B cell (primary cell): ENCODE measurements at regions not wholly inside any gene's neighbourhood (a gene's known extent, or its start where the extent isn't known, plus 50 kb on each side); places are given as distances from the start of the nearest gene placed in this dataset.

Source experiments
- ATAC-seq: fragments of 200-7000 bp; cut with Tn5 transposase; one replicate; pipeline ENCODE4 v1.10.0; 2021; ENCODE audit warnings: low read depth, mild to moderate bottlenecking, moderate number of reproducible peaks, moderate library complexity
- CTCF ChIA-PET: fragments of 350-600 bp; sonication (Branson Sonifier 250); formaldehyde crosslinking; loops from one replicate; lab custom pipeline; 2021; ENCODE audit warnings: antibody characterized with exemption, inconsistent platforms; lab: Charles Lee
- POLR2A ChIA-PET: fragments of 350-600 bp; sonication (Branson Sonifier 250); formaldehyde crosslinking; loops from one replicate; lab custom pipeline; 2021; ENCODE audit warnings: antibody characterized with exemption; lab: Charles Lee
- DNase-seq: peaks from one replicate; pipeline ENCODE4 v3.0.0; 2013
- H2AFZ ChIP-seq: 2 replicates; pipeline ENCODE4 v1.6.1; 2012; ENCODE audit warnings: mild to moderate bottlenecking, low read depth, low read length; ENCODE audit not compliant: insufficient read depth, poor library complexity, severe bottlenecking
- H3K27ac ChIP-seq, 2 donors: 1 replicate in 1 of 2; 2 replicates in 1 of 2; pipeline ENCODE4 v1.5.1; 2012 to 2013; ENCODE audit warnings: low read length in 2 of 2, mild to moderate bottlenecking in 2 of 2, moderate library complexity in 1 of 2
- H3K27me3 ChIP-seq, 4 experiments: fragments of 200-600 bp in 1 of 4; sonication (generic) in 1 of 4; replicated peaks in 1 of 4; 1 replicate in 2 of 4; 2 replicates in 2 of 4; pipeline versions ENCODE4 v1.6.1 to v1.7.0; 2013 to 2016; ENCODE audit warnings: low read length in 3 of 4, mild to moderate bottlenecking in 2 of 4, mixed read lengths in 1 of 4, moderate library complexity in 1 of 4; ENCODE audit not compliant: insufficient read depth in 4 of 4, control insufficient read depth in 3 of 4; ENCODE audit errors: control extremely low read depth in 1 of 4
- H3K36me3 ChIP-seq, 2 experiments: replicated peaks in 1 of 2; 1 replicate in 1 of 2; 2 replicates in 1 of 2; pipeline versions ENCODE4 v1.6.1 to v1.7.1; 2013; ENCODE audit warnings: low read length in 1 of 2; ENCODE audit not compliant: insufficient read depth in 2 of 2, control insufficient read depth in 1 of 2; ENCODE audit errors: control extremely low read depth in 1 of 2, extremely low read depth in 1 of 2
- H3K4me1 ChIP-seq, 2 donors: fragments of 200-600 bp in 1 of 2; sonication (generic) in 1 of 2; 1 replicate in 1 of 2; 2 replicates in 1 of 2; pipeline versions ENCODE4 v1.5.1 to v1.6.1; 2013 to 2017; ENCODE audit warnings: low read length in 2 of 2; ENCODE audit not compliant: control insufficient read depth in 2 of 2, insufficient read depth in 2 of 2
- H3K4me2 ChIP-seq: replicated peaks from 2 replicates; pipeline ENCODE3; 2012; ENCODE audit warnings: mild to moderate bottlenecking, low read depth, low read length; ENCODE audit not compliant: poor library complexity, severe bottlenecking
- H3K4me3 ChIP-seq, 5 experiments: fragments of 200-600 bp in 1 of 5; sonication (generic) in 1 of 5; 1 replicate in 3 of 5; 2 replicates in 2 of 5; pipeline versions ENCODE4 v1.5.1 to v1.7.0; 2011 to 2016; ENCODE audit warnings: low read length in 4 of 5, mild to moderate bottlenecking in 4 of 5, low read depth in 2 of 5, control low read depth in 1 of 5, moderate library complexity in 1 of 5; ENCODE audit not compliant: insufficient read depth in 1 of 5; ENCODE audit errors: control extremely low read depth in 1 of 5, extremely low read depth in 1 of 5
- H3K79me2 ChIP-seq: fragments of 200-600 bp; sonication (generic); one replicate; pipeline ENCODE4 v1.6.0; 2016; ENCODE audit warnings: low read length; ENCODE audit not compliant: control insufficient read depth, insufficient read depth
- H3K9ac ChIP-seq: fragments of 200-600 bp; sonication (generic); 2 replicates; pipeline ENCODE4 v1.6.1; 2017; ENCODE audit warnings: mild to moderate bottlenecking, low read length, moderate library complexity
- H3K9me3 ChIP-seq, 3 donors: one replicate each; pipeline versions ENCODE4 v1.6.1 to v1.7.1; 2013; ENCODE audit warnings: low read length in 2 of 3; ENCODE audit not compliant: control insufficient read depth in 2 of 3, insufficient read depth in 1 of 3; ENCODE audit errors: control extremely low read depth in 1 of 3
- H4K20me1 ChIP-seq: 2 replicates; pipeline ENCODE4 v1.6.0; 2012; ENCODE audit warnings: mild to moderate bottlenecking, low read length; ENCODE audit not compliant: insufficient read depth, control insufficient read depth, poor library complexity, severe bottlenecking
- H3K27ac Mint-ChIP-seq: one replicate; pipeline ENCODE4 v1.8.0; 2021; ENCODE audit warnings: mixed read lengths
- H3K27me3 Mint-ChIP-seq: one replicate; pipeline ENCODE4 v1.8.0; 2021; ENCODE audit warnings: mixed read lengths
- H3K4me1 Mint-ChIP-seq: one replicate; pipeline ENCODE4 v1.8.0; 2021; ENCODE audit warnings: mixed read lengths
- H3K4me3 Mint-ChIP-seq: one replicate; pipeline ENCODE4 v1.8.0; 2021; ENCODE audit warnings: mixed read lengths
- H3K9me3 Mint-ChIP-seq: one replicate; pipeline ENCODE4 v1.8.0; 2022; ENCODE audit warnings: mixed read lengths; ENCODE audit not compliant: insufficient read depth
- EZH2 ChIP-seq: IDR thresholded peaks from 2 replicates; pipeline ENCODE4 v1.6.1; 2012; ENCODE audit warnings: borderline replicate concordance, low read depth, mild to moderate bottlenecking, moderate library complexity, low read length; ENCODE audit not compliant: insufficient read depth, poor library complexity, severe bottlenecking
- WGBS: methylation state at CpG from one replicate; pipeline ENCODE4 v1.1.5; 2013; ENCODE audit warnings: missing lambda C conversion rate; ENCODE audit not compliant: insufficient coverage; 5-methylcytosine and 5-hydroxymethylcytosine counted together
- intact Hi-C: fragments of 100-400 bp; cut with micrococcal nuclease; formaldehyde crosslinking; loops from one replicate; pipeline ENCODE4 v1.10.0; 2022
- TF ChIP-seq, protein P1 (sequence below): fragments of 200-600 bp; IDR thresholded peaks from one replicate; pipeline ENCODE4 v1.8.0; 2022; ENCODE audit warnings: antibody characterized with exemption, mild to moderate bottlenecking

DNA sequence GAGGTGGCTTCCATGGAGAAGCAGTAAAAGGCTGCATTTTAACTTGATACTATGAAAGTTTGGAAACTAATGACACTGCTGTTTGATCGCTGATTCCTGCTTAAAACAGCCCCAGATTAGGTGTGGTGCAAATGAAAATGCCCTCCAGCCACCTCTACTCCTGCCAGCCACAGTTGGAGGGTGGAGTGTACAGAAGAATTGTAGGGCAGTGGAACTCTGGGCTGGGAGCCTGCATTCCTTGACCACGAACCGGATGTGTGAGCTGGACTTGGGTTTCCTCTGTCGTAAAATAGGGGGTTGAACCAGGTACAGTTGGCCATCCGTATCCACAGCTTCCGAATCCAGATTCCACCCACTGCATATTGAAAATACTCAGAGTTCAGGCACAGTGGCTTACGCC lies 84.6 kb upstream of the RFX8 start:
- Mint-ChIP-seq H3K27me3 (peaks cover 10% of the 10 kb centered on the region), H3K4me1 (peaks cover 6% of the 10 kb centered on the region), H3K4me3 (no peak overlapping the region), H3K27ac (no peak overlapping the region), H3K9me3 (no peaks in the 10 kb centered on the region)
- Histone ChIP-seq H3K79me2 (no peaks in the 10 kb centered on the region), H3K9me3 (peaks cover 0 to 18% (median 0%) of the 10 kb centered on the region in 3 donors), H3K27me3 (peaks cover 0 to 4% (median 0%) of the 10 kb centered on the region in 4 experiments), H3K9ac (no peak overlapping the region), H3K4me2 (no peak overlapping the region), H3K36me3 (no peaks in the 10 kb centered on the region), H3K4me3 (no peak overlapping the region), H3K4me1 (peaks cover 0 to 6% of the 10 kb centered on the region in 2 donors), H3K27ac (no peak overlapping the region), H4K20me1 (no peaks in the 10 kb centered on the region), H2AFZ (no peak overlapping the region)
- no peak for TF ChIP-seq EZH2
- TF ChIP-seq, protein P1, sequence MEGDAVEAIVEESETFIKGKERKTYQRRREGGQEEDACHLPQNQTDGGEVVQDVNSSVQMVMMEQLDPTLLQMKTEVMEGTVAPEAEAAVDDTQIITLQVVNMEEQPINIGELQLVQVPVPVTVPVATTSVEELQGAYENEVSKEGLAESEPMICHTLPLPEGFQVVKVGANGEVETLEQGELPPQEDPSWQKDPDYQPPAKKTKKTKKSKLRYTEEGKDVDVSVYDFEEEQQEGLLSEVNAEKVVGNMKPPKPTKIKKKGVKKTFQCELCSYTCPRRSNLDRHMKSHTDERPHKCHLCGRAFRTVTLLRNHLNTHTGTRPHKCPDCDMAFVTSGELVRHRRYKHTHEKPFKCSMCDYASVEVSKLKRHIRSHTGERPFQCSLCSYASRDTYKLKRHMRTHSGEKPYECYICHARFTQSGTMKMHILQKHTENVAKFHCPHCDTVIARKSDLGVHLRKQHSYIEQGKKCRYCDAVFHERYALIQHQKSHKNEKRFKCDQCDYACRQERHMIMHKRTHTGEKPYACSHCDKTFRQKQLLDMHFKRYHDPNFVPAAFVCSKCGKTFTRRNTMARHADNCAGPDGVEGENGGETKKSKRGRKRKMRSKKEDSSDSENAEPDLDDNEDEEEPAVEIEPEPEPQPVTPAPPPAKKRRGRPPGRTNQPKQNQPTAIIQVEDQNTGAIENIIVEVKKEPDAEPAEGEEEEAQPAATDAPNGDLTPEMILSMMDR = no peak
- intact Hi-C loops = no loop called here
- WGBS = 98% methylated on average over 7 of the region's 7 CpGs
- ATAC-seq (no peak), DNase-seq (no peak)
- CTCF ChIA-PET = no interaction called here
- POLR2A ChIA-PET = interaction anchor here (0.6 kb wide), 1 partner anchor 71 kb away, joined by 4 read pairs; no protein-coding TSS in a partner anchor

GRCh38 chr2:101558740-101559525 lies 84.0 kb upstream of the RFX8 start:
- Histone ChIP-seq H3K4me3 (no peak overlapping the region), H3K9me3 (peaks cover 0 to 18% (median 0%) of the 10 kb centered on the region in 3 donors), H3K9ac (no peak overlapping the region), H3K36me3 (no peaks in the 10 kb centered on the region), H3K27me3 (peaks cover 0 to 4% (median 0%) of the 10 kb centered on the region in 4 experiments), H3K27ac (no peak overlapping the region), H3K4me1 (peaks cover 0 to 6% of the 10 kb centered on the region in 2 donors), H3K4me2 (no peak overlapping the region), H2AFZ (no peak overlapping the region), H3K79me2 (no peaks in the 10 kb centered on the region), H4K20me1 (no peaks in the 10 kb centered on the region)
- Mint-ChIP-seq H3K4me1 (peaks cover 6% of the 10 kb centered on the region), H3K27me3 (peaks cover 8% of the 10 kb centered on the region), H3K27ac (no peak overlapping the region), H3K4me3 (no peak overlapping the region), H3K9me3 (no peaks in the 10 kb centered on the region)
- intact Hi-C loops = no loop called here
- no peak for DNase-seq
- ChIA-PET CTCF (no interaction called here), POLR2A (interaction anchor here (0.6 kb wide), 1 partner anchor 72 kb away, joined by 4 read pairs; no protein-coding TSS in a partner anchor)
- no peak for TF ChIP-seq EZH2
- TF ChIP-seq, protein P1 = no peak
- no peak for ATAC-seq
- 100% methylated on average over 1 of the region's 9 CpGs for WGBS
